Smooth muscle cell (in vitro differentiated cells): ENCODE measurements at regions not wholly inside any gene's neighbourhood (a gene's known extent, or its start where the extent isn't known, plus 50 kb on each side); places are given as distances from the start of the nearest gene placed in this dataset.

Experiments used
- DNase-seq: peaks from one replicate; lab custom pipeline; 2025; ENCODE audit not compliant: unreplicated experiment; lab: John Stamatoyannopoulos, UW
- H2AFZ ChIP-seq: fragments of 200-600 bp; sonication (generic); 2 replicates; pipeline ENCODE4 v1.6.0; 2016; ENCODE audit warnings: antibody characterized with exemption, low read depth, mild to moderate bottlenecking
- H3F3A ChIP-seq: fragments of 200-600 bp; sonication (generic); 2 replicates; pipeline ENCODE4 v1.6.0; 2017; ENCODE audit warnings: antibody characterized with exemption, low read depth
- H3K27ac ChIP-seq: fragments of 200-600 bp; sonication (generic); 2 replicates; pipeline ENCODE4 v1.5.1; 2016; ENCODE audit warnings: low read depth, mild to moderate bottlenecking
- H3K27me3 ChIP-seq: fragments of 200-600 bp; sonication (generic); 2 replicates; pipeline ENCODE4 v1.6.1; 2016; ENCODE audit warnings: low read depth, mild to moderate bottlenecking
- H3K36me3 ChIP-seq: fragments of 200-600 bp; sonication (generic); 2 replicates; pipeline ENCODE4 v1.5.1; 2016; ENCODE audit warnings: low read depth
- H3K4me1 ChIP-seq: fragments of 200-600 bp; sonication (generic); 2 replicates; pipeline ENCODE4 v1.5.1; 2016; ENCODE audit warnings: low read depth
- H3K4me2 ChIP-seq: fragments of 200-600 bp; sonication (generic); 2 replicates; pipeline ENCODE4 v1.6.0; 2016; ENCODE audit warnings: mild to moderate bottlenecking
- H3K4me3 ChIP-seq: fragments of 200-600 bp; sonication (generic); 2 replicates; pipeline ENCODE4 v1.5.1; 2016; ENCODE audit warnings: mild to moderate bottlenecking
- H3K79me2 ChIP-seq: fragments of 200-600 bp; sonication (generic); 2 replicates; pipeline ENCODE4 v1.6.0; 2016; ENCODE audit warnings: low read depth, mild to moderate bottlenecking
- H3K9ac ChIP-seq: fragments of 200-600 bp; sonication (generic); 2 replicates; pipeline ENCODE4 v1.6.0; 2016; ENCODE audit warnings: low read depth
- H3K9me3 ChIP-seq: fragments of 200-600 bp; sonication (generic); replicated peaks from 2 replicates; pipeline ENCODE4 v1.5.1; 2016; ENCODE audit warnings: low read depth
- H4K20me1 ChIP-seq: fragments of 200-600 bp; sonication (generic); 2 replicates; pipeline ENCODE4 v1.6.0; 2016; ENCODE audit warnings: low read depth
- CTCF ChIP-seq: fragments of 200-600 bp; sonication (generic); IDR thresholded peaks from 2 replicates; pipeline ENCODE4 v1.5.1; 2017; ENCODE audit warnings: borderline replicate concordance, mild to moderate bottlenecking, antibody characterized with exemption; ENCODE audit not compliant: insufficient read depth, poor library complexity, severe bottlenecking
- WGBS: methylation state at CpG from one replicate; pipeline ENCODE4 v1.1.7; 2016; ENCODE audit warnings: low lambda C conversion rate; 5-methylcytosine and 5-hydroxymethylcytosine counted together

GRCh38 chr22:47460176-47460575 lies 697.7 kb downstream of the TBC1D22A start:
- Histone ChIP-seq H4K20me1 (no peaks in the 10 kb centered on the region), H3K4me3 (no peak overlapping the region), H3K4me1 (no peaks in the 10 kb centered on the region), H3K27me3 (no peaks in the 10 kb centered on the region), H3F3A (no peaks in the 10 kb centered on the region), H2AFZ (no peak overlapping the region), H3K4me2 (no peak overlapping the region), H3K36me3 (no peaks in the 10 kb centered on the region), H3K79me2 (no peaks in the 10 kb centered on the region), H3K9ac (no peak overlapping the region), H3K27ac (no peak overlapping the region), H3K9me3 (peaks cover 6% of the 10 kb centered on the region)
- no peak for TF ChIP-seq CTCF
- WGBS = 77% methylated on average over 3 of the region's 3 CpGs
- DNase-seq = no peak

GRCh38 chr22:47458348-47458747 lies 695.9 kb downstream of the TBC1D22A start:
- no peak overlapping the region for H3K9ac ChIP-seq
- no peaks in the 10 kb centered on the region for H3K4me1 ChIP-seq
- no peaks in the 10 kb centered on the region for H4K20me1 ChIP-seq
- H3K36me3 ChIP-seq = no peaks in the 10 kb centered on the region
- H3F3A ChIP-seq = no peaks in the 10 kb centered on the region
- H3K27ac ChIP-seq = no peak overlapping the region
- WGBS = 83% methylated on average over 8 of the region's 8 CpGs
- H2AFZ ChIP-seq = no peak overlapping the region
- H3K27me3 ChIP-seq = no peaks in the 10 kb centered on the region
- DNase-seq = no peak
- H3K4me2 ChIP-seq = no peak overlapping the region
- H3K79me2 ChIP-seq = no peaks in the 10 kb centered on the region
- H3K4me3 ChIP-seq = no peak overlapping the region
- H3K9me3 ChIP-seq = peaks cover under 1% of the 10 kb centered on the region
- no peak for TF ChIP-seq CTCF

GRCh38 chr22:47457509-47458300 lies 695.3 kb downstream of the TBC1D22A start:
- no peaks in the 10 kb centered on the region for H3K4me1 ChIP-seq
- no peak for TF ChIP-seq CTCF

GRCh38 chr22:47457021-47457420 lies 694.6 kb downstream of the TBC1D22A start:
- Histone ChIP-seq H3F3A (no peaks in the 10 kb centered on the region), H3K9ac (no peak overlapping the region), H3K4me3 (no peak overlapping the region), H2AFZ (no peak overlapping the region), H3K27ac (no peak overlapping the region), H3K27me3 (no peaks in the 10 kb centered on the region), H3K79me2 (no peaks in the 10 kb centered on the region), H3K9me3 (no peaks in the 10 kb centered on the region), H3K36me3 (no peaks in the 10 kb centered on the region), H4K20me1 (no peaks in the 10 kb centered on the region), H3K4me2 (no peak overlapping the region), H3K4me1 (no peaks in the 10 kb centered on the region)
- 81% methylated on average over 14 of the region's 14 CpGs for WGBS
- TF ChIP-seq CTCF = no peak
- DNase-seq = no peak

More at GRCh38 chr22:47457509-47458300, 695.3 kb downstream of the TBC1D22A start:
- H2AFZ ChIP-seq = no peak overlapping the region
- DNase-seq = no peak
- no peak overlapping the region for H3K4me2 ChIP-seq
- H3K27ac ChIP-seq = no peak overlapping the region
- H3F3A ChIP-seq = no peaks in the 10 kb centered on the region
- H4K20me1 ChIP-seq = no peaks in the 10 kb centered on the region
- WGBS = 87% methylated on average over 23 of the region's 23 CpGs
- no peaks in the 10 kb centered on the region for H3K36me3 ChIP-seq
- no peaks in the 10 kb centered on the region for H3K9me3 ChIP-seq
- H3K79me2 ChIP-seq = no peaks in the 10 kb centered on the region
- no peaks in the 10 kb centered on the region for H3K27me3 ChIP-seq
- H3K4me3 ChIP-seq = no peak overlapping the region
- H3K9ac ChIP-seq = no peak overlapping the region
